Stimulated activated effector memory CD8-positive, alpha-beta T cell treated with anti-CD3 and anti-CD28 coated beads, Interleukin-12 subunit alpha, Interleukin-12 subunit beta, amount 100 ng/mL, for 72 hours (primary cell): ENCODE measurements at regions not wholly inside any gene's neighbourhood (a gene's known extent, or its start where the extent isn't known, plus 50 kb on each side); places are given as distances from the start of the nearest gene placed in this dataset.
"Not testable (repeated sequence)": the region's sequence is repeated elsewhere in the genome, so short reads cannot be mapped to it uniquely, and the experiment has no call there.

Experiments used
- ATAC-seq: fragments of 150-1000 bp; cut with Tn5 transposase; 2 replicates; pipeline ENCODE4 v1.10.0; 2021
- DNase-seq, 2 donors: peaks; one replicate each; pipeline ENCODE4 v3.0.0; 2021 to 2022; ENCODE audit warnings: low spot score in 2 of 2
- H3K27ac Mint-ChIP-seq: one replicate; pipeline ENCODE4 v1.8.0; 2022; ENCODE audit warnings: mild to moderate bottlenecking, mixed read lengths
- H3K36me3 Mint-ChIP-seq: one replicate; pipeline ENCODE4 v1.8.0; 2022; ENCODE audit warnings: mild to moderate bottlenecking, mixed read lengths
- H3K4me1 Mint-ChIP-seq: one replicate; pipeline ENCODE4 v1.8.0; 2022; ENCODE audit warnings: mixed read lengths
- H3K4me3 Mint-ChIP-seq: one replicate; pipeline ENCODE4 v1.8.0; 2022; ENCODE audit warnings: mild to moderate bottlenecking, mixed read lengths
- H3K9me3 Mint-ChIP-seq: one replicate; pipeline ENCODE4 v1.8.0; 2022; ENCODE audit warnings: mixed read lengths

DNA sequence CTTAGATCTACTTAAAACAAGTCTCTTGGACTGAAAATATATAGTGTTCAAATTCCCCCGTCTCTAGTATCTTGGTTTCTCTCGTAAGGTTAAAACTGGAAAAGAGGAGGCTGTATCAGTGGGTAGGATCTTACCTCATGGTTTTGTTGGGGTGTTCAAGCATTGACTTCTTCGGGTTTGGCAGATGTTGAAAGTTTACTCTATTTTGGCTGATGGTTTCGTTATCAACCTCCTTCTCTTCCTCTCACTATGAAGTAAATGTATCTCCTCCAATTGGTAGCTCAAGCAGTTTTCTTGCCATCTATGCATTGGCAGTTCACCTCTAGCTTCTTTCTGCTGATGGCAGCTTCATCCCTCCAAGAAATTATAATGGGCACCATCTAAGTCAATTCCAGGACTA is 506.5 kb upstream of the GRIN3A start:
- DNase-seq (no peak), ATAC-seq (no peak)
- Mint-ChIP-seq H3K27ac (no peak overlapping the region), H3K4me3 (no peak overlapping the region), H3K9me3 (peaks cover 17% of the 10 kb centered on the region), H3K4me1 (no peaks in the 10 kb centered on the region), H3K36me3 (no peaks in the 10 kb centered on the region)

DNA sequence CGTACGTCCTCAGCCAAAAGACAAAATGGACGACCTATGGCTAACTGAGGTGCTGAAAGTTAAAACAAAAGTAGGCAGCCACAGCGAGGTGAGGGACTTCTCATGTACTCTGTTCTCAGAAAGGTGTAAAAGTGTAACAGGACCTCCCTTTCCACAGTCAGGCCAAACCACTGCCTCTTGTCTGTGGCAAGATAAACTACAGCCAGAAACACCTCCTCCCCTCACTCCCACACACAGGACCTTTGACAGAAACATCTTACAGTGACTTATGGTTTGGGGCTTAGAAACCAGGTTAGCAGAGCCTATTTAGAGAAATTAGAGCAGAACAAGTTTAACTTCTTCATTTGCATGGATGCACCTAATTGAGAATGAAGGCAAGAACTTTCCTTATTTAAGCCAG is 499.1 kb upstream of the GRIN3A start:
- H3K4me1 Mint-ChIP-seq = no peaks in the 10 kb centered on the region
- no peak for DNase-seq
- no peak overlapping the region for H3K27ac Mint-ChIP-seq
- ATAC-seq = no peak
- no peak overlapping the region for H3K4me3 Mint-ChIP-seq
- no peaks in the 10 kb centered on the region for H3K36me3 Mint-ChIP-seq
- peaks cover 10% of the 10 kb centered on the region for H3K9me3 Mint-ChIP-seq

DNA sequence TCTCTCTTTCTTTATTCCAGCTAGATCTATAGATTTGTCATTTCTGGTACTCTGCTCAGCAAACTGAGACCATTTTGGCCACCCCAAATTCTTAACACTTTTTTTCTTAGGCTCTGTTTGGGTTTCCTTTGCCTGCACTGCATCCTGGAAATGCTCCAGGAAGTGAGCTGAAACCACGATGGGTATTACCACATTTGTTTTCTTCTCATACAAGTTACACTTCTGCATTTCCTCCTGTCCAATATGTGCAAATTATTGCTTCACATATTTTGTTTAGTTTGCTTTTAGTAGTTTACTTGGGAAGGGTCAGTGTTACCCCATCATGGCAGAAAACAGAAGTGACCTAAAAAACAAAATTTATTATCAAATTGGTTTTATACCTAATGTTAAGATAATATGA is 498.6 kb upstream of the GRIN3A start:
- DNase-seq (no peak), ATAC-seq (no peak)
- Mint-ChIP-seq H3K36me3 (no peaks in the 10 kb centered on the region), H3K27ac (no peak overlapping the region), H3K4me3 (no peak overlapping the region), H3K4me1 (no peaks in the 10 kb centered on the region), H3K9me3 (peaks cover 12% of the 10 kb centered on the region)

DNA sequence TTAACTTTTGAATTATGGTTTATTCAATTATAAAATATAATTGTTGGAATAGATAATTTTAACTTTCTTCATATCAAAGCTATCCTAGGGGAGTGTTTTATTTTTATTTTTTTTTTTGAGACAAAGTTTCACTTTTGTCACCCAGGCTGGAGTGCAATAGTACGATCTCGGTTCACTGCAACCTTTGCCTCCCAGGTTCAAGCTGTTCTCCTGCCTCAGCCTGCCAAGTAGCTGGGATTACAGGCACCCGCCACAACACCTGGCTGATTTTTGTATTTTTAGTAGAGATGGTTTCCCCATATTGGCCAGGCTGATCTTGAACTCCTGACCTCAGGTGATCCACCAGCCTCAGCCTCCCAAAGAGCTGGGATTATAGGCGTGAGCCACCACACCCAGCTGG is 489.0 kb upstream of the GRIN3A start:
- peaks cover 10% of the 10 kb centered on the region for H3K9me3 Mint-ChIP-seq
- H3K4me1 Mint-ChIP-seq, ATAC-seq, H3K4me3 Mint-ChIP-seq, DNase-seq, H3K27ac Mint-ChIP-seq, H3K36me3 Mint-ChIP-seq: not testable (repeated sequence)

GRCh38 chr9:102225841-102226441 is 487.5 kb upstream of the GRIN3A start:
- Mint-ChIP-seq H3K36me3 (no peaks in the 10 kb centered on the region), H3K27ac (no peak overlapping the region), H3K4me1 (no peaks in the 10 kb centered on the region), H3K4me3 (no peak overlapping the region), H3K9me3 (peaks cover 8% of the 10 kb centered on the region)
- ATAC-seq (no peak), DNase-seq (no peak)

DNA sequence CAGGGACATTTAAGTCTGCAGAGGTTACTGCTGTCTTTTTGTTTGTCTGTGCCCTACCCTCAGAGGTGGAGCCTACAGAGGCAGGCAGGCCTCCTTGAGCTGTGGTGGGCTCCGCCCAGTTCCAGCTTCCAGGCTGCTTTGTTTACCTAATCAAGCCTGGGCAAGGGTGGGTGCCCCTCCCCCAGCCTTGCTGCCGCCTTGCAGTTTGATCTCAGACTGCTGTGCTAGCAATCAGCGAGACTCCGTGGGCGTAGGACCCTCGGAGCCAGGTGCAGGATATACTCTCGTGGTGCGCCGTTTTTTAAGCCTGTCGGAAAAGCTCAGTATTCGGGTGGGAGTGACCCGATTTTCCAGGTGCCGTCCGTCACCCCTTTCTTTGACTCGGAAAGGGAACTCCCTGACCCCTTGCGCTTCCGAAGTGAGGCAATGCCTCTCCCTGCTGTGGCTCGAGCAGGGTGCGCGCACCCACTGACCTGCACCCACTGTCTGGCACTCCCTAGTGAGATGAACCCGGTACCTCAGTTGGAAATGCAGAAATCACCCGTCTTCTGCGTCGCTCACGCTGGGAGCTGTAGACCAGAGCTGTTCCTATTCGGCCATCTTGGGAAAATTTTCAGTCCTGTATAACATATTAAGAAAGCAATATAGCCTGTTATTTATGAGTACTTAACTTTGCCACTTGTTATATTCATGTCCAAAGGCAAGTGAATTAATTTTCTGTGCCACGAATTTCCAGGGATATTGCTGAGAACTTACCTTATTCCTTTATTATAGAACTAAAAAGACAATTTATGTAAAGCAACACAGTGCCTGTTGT is 485.1 kb upstream of the GRIN3A start:
- H3K4me1 Mint-ChIP-seq, H3K36me3 Mint-ChIP-seq, ATAC-seq, H3K27ac Mint-ChIP-seq, DNase-seq, H3K4me3 Mint-ChIP-seq, H3K9me3 Mint-ChIP-seq: not testable (repeated sequence)

- DNase-seq (no peak), ATAC-seq (no peak)
- H3K9me3 Mint-ChIP-seq = peaks cover 15% of the 10 kb centered on the region
- H3K4me3 Mint-ChIP-seq = no peak overlapping the region
- H3K27ac Mint-ChIP-seq = no peak overlapping the region
- H3K4me1 Mint-ChIP-seq = no peaks in the 10 kb centered on the region
- no peaks in the 10 kb centered on the region for H3K36me3 Mint-ChIP-seq
Measured at GRCh38 chr9:102209176-102209575, 470.7 kb upstream of the GRIN3A start.

DNA sequence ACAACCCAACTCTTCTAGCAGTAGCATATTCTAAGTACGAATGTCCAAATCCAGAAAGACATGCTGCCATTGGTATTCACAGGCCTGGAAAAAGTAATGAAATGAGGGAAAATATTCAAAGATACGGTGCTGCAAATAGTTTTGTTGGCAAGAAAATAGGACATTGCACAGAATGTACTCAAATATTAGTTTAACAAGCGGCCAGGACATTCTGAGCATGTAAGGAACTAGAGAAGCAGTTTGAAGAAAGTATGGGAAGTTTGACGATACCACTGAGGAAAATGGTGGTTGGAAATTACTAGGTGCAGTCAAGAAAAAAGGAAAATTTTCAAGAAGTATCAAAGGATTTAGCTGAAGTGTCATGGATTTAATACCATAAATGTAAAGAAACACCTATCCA is 468.0 kb upstream of the GRIN3A start:
- no peak for ATAC-seq
- no peak for DNase-seq
- Mint-ChIP-seq H3K9me3 (peaks cover 23% of the 10 kb centered on the region), H3K4me3 (no peak overlapping the region), H3K36me3 (no peaks in the 10 kb centered on the region), H3K27ac (no peak overlapping the region), H3K4me1 (no peaks in the 10 kb centered on the region)

GRCh38 chr9:102205251-102205650 is 466.8 kb upstream of the GRIN3A start:
- no peak for ATAC-seq
- Mint-ChIP-seq H3K9me3 (peaks cover 23% of the 10 kb centered on the region), H3K36me3 (no peaks in the 10 kb centered on the region), H3K27ac (no peak overlapping the region), H3K4me1 (no peaks in the 10 kb centered on the region), H3K4me3 (no peak overlapping the region)
- DNase-seq = no peak

DNA sequence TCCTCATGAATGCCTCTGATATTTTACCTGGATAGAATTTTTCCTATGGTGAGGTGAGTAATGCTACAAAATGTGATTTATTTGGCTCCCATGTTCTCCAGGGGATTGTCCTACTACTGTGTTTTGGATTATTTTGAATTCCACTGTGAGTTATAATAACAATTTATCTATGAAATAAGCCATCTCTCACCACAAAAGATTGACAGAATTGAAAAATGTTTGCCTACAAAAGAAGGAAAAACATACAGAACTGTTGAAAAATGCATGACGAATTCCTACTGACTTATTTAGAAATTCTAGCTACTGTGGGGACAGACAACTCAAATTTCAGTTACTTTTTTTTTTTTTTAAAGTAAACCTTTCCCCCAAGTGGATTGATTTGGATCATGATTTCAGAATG is 463.7 kb upstream of the GRIN3A start:
- ATAC-seq = no peak
- H3K4me3 Mint-ChIP-seq = no peak overlapping the region
- no peaks in the 10 kb centered on the region for H3K36me3 Mint-ChIP-seq
- no peaks in the 10 kb centered on the region for H3K4me1 Mint-ChIP-seq
- no peak overlapping the region for H3K27ac Mint-ChIP-seq
- no peak for DNase-seq
- H3K9me3 Mint-ChIP-seq = peaks cover 25% of the 10 kb centered on the region

DNA sequence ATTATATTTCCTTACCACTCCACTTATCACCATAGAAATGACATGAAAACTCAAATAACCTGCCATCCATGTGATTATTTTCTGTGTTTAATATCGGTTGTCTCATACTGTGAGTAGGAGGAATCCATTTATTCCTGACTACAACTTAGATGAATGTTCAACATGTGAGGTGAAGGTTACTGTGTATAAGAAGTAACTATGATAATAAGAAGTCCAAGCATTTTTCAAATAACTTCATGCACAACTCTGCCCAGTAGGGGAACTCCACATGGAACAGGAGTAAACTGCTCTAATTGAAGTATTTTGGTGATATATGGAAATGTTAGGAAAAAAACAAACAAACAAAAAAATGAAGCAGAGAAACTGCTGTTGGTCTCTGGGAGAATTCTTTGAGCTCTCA is 447.5 kb upstream of the GRIN3A start:
- Mint-ChIP-seq H3K4me1 (no peaks in the 10 kb centered on the region), H3K4me3 (no peak overlapping the region), H3K27ac (no peak overlapping the region), H3K36me3 (no peaks in the 10 kb centered on the region), H3K9me3 (peaks cover 19% of the 10 kb centered on the region)
- no peak for ATAC-seq
- no peak for DNase-seq

GRCh38 chr9:102185371-102185770 is 446.9 kb upstream of the GRIN3A start:
- Mint-ChIP-seq H3K27ac (no peak overlapping the region), H3K36me3 (no peaks in the 10 kb centered on the region), H3K9me3 (peaks cover 21% of the 10 kb centered on the region), H3K4me1 (no peaks in the 10 kb centered on the region), H3K4me3 (no peak overlapping the region)
- no peak for ATAC-seq
- no peak for DNase-seq

- Mint-ChIP-seq H3K4me1 (no peaks in the 10 kb centered on the region), H3K9me3 (peaks cover 29% of the 10 kb centered on the region), H3K36me3 (no peaks in the 10 kb centered on the region), H3K27ac (no peak overlapping the region), H3K4me3 (no peak overlapping the region)
- ATAC-seq (no peak), DNase-seq (no peak)
Measured at GRCh38 chr9:102178811-102179210, 440.4 kb upstream of the GRIN3A start.

DNA sequence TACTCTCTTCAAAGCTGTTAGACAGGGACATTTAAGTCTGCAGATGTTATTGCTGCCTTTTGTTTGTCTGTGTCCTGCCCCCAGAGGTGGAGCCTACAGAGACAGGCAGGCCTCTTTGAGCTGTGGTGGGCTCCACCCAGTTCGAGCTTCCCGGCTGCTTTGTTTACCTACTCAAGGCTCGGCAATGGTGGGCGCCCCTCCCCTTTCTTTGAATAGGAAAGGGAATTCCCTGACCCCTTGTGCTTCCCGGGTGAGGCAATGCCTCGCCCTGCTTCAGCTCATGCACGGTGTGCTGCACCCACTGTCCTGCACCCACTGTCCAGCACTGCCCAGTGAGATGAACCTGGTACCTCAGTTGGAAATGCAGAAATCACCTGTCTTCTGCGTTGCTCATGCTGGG is 435.8 kb upstream of the GRIN3A start:
- H3K36me3 Mint-ChIP-seq, H3K27ac Mint-ChIP-seq, DNase-seq, H3K4me1 Mint-ChIP-seq, H3K4me3 Mint-ChIP-seq, ATAC-seq: not testable (repeated sequence)
- H3K9me3 Mint-ChIP-seq = peaks cover 29% of the 10 kb centered on the region

DNA sequence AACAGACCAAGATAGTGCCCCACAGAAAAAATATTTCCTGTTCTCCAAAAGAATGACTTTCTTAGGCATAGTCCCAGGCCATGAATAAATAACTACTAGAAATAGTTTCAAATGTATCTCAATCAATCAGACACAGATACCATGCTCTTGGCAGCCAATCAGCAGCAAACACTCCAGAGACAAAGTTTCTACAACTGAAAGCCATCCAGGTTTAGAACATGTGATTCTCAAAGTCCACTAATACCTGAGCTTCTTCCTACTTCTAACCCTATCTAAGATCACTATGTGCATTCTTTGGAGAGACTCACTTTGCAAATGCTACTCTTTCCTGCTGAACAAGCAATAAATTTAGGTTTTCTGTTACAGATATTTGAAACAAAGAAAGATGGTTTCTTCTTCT is 425.8 kb upstream of the GRIN3A start:
- peaks cover 9% of the 10 kb centered on the region for H3K9me3 Mint-ChIP-seq

DNA sequence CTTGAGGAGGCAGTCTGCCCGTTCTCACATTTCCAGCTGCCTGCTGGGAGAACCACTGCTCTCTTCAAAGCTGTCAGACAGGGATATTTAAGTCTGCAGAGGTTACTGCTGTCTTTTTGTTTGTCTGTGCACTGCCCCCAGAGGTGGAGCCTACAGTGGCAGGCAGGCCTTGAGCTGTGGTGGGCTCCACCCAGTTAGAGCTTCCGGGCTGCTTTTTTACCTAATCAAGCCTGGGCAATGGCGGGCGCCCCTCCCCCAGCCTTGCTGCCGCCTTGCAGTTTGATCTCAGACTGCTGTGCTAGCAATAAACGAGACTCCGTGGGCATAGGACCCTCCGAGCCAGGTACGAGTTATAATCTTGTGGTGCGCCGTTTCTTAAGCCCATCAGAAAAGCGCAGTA is 414.6 kb upstream of the GRIN3A start:
- H3K4me1 Mint-ChIP-seq, H3K36me3 Mint-ChIP-seq, DNase-seq, ATAC-seq, H3K4me3 Mint-ChIP-seq, H3K27ac Mint-ChIP-seq: not testable (repeated sequence)
- H3K9me3 Mint-ChIP-seq = peaks cover 21% of the 10 kb centered on the region

More for the DNA sequence above, 425.8 kb upstream of the GRIN3A start:
- Mint-ChIP-seq H3K36me3 (no peaks in the 10 kb centered on the region), H3K27ac (no peak overlapping the region), H3K4me1 (no peaks in the 10 kb centered on the region), H3K4me3 (no peak overlapping the region)
- ATAC-seq (no peak), DNase-seq (no peak)
